Omental fat pad (tissue), 3 donors: ENCODE measurements at regions not wholly inside any gene's neighbourhood (a gene's known extent, or its start where the extent isn't known, plus 50 kb on each side); places are given as distances from the start of the nearest gene placed in this dataset.

Source experiments
- ATAC-seq: fragments of 150-250 bp; one replicate; pipeline ENCODE4 v1.9.1; 2016; ENCODE audit warnings: mild to moderate bottlenecking, moderate library complexity; ENCODE audit not compliant: low FRiP score
- DNase-seq: peaks from one replicate; pipeline ENCODE4 v3.0.0-alpha.2; 2019; ENCODE audit warnings: low spot score
- TF ChIP-seq, protein P1 (sequence below), 3 donors: fragments of 450-650 bp; IDR thresholded peaks; one replicate each; pipeline ENCODE4 v1.5.1; 2016 to 2017; ENCODE audit warnings: antibody characterized with exemption in 3 of 3, mild to moderate bottlenecking in 3 of 3, moderate library complexity in 2 of 3

DNA sequence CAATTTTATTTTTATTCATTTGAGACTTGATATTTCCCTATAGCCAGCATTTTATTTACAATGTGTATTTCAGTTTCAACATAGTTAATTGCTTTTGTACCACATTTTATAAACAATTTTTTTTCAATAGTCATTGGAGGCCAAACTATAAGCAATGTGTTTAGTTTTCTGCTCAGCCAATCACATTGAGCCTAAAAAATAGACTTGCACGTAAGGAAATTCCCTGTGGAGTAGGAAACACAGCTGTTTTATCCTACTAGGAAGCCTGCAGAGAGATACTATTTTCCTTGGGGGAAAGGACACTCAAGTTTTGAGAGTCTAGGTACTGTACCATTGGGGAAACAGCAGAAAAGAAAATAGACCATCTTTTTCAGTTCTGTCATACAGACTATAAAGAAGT lies 410.2 kb upstream of the GOT2 start:
- DNase-seq = no peak
- TF ChIP-seq, protein P1, sequence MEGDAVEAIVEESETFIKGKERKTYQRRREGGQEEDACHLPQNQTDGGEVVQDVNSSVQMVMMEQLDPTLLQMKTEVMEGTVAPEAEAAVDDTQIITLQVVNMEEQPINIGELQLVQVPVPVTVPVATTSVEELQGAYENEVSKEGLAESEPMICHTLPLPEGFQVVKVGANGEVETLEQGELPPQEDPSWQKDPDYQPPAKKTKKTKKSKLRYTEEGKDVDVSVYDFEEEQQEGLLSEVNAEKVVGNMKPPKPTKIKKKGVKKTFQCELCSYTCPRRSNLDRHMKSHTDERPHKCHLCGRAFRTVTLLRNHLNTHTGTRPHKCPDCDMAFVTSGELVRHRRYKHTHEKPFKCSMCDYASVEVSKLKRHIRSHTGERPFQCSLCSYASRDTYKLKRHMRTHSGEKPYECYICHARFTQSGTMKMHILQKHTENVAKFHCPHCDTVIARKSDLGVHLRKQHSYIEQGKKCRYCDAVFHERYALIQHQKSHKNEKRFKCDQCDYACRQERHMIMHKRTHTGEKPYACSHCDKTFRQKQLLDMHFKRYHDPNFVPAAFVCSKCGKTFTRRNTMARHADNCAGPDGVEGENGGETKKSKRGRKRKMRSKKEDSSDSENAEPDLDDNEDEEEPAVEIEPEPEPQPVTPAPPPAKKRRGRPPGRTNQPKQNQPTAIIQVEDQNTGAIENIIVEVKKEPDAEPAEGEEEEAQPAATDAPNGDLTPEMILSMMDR (IDR thresholded peaks at IDR 0.05) = no peak
- ATAC-seq = no peak

- DNase-seq (no peak), ATAC-seq (no peak)
- TF ChIP-seq, protein P1 (IDR thresholded peaks at IDR 0.05) = no peak
Observed at GRCh38 chr16:59126486-59126885, 392.4 kb upstream of the GOT2 start.

DNA sequence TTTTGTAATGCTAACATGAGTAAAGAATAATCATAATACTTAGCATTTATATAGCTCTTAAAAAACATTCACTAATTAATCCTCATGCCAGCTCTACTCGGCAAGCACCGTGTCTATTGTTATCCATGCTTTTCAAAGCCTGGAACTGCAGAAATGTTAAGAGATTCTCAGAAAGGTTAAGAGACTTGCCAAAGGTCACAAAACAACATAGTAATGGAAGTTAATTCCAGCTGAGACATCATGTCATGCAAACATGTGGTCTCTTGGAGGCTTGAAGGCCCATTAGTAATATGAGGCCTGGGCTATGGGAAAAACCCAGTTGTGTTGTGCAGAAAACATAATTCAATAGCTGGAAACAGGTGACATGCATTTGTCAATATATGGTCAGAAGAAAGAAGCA lies 389.9 kb upstream of the GOT2 start:
- TF ChIP-seq, protein P1 (IDR thresholded peaks at IDR 0.05) = no peak
- ATAC-seq (no peak), DNase-seq (no peak)

- DNase-seq (no peak), ATAC-seq (no peak)
- TF ChIP-seq, protein P1 (IDR thresholded peaks at IDR 0.05) = no peak
Observed at GRCh38 chr16:59123479-59123878, 389.4 kb upstream of the GOT2 start.

DNA sequence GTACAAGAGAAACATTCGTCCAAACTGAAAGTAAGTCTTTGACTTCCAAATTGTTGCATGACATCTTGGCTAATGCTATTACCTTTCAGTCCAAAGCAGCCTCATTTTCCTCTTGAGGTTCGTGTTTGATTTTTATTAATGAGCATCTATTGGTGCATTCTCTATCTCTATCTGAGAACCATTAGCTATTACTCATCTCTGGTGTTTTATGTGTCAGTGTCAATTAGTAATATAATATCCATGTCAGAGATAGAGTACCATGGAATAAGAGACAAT lies 388.1 kb upstream of the GOT2 start:
- ATAC-seq = no peak
- TF ChIP-seq, protein P1 (IDR thresholded peaks at IDR 0.05) = no peak
- no peak for DNase-seq

DNA sequence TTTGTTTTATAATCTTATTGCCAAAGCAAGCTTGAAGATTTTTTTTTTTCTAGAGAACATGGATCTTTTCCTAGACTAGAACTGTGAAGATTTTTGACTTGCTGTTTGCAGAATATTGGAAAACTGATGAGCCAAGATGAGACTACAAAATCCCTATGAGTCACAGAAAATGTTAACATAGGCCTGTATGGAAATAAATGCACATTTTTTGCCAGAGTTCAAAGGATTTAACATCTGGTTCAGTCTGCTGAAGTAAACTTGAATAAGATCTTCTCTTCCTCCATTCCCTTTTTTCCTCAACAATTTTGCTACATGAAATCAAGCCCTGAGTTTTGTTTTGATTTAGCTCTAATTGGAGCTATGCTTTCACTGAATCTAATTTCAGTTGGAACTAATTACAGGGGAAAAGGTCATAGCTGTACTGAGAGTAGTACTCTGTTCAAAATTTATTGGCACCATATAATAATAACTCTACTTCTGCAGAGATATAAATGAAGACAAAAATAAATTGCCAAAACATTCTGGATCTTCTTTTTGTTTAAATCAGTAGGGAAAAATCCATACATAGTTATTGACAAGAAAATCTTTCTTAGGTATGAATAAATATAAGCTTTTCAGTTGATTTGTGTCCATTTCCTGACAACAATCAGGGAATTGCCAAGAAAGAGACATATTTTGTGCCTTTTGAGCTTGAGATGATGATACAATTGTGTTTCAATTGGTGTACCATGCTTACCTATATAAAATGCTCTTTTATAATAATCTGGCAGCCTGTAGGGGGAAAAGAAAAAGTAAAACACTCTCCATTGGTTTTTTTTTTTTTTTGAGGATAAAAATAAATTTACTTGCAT lies 387.5 kb upstream of the GOT2 start:
- TF ChIP-seq, protein P1 (IDR thresholded peaks at IDR 0.05) = no peak
- ATAC-seq = no peak
- no peak for DNase-seq

GRCh38 chr16:59116744-59117143 lies 382.6 kb upstream of the GOT2 start:
- DNase-seq = no peak
- no peak for ATAC-seq

More at GRCh38 chr16:59116744-59117143, 382.6 kb upstream of the GOT2 start:
- TF ChIP-seq, protein P1 (IDR thresholded peaks at IDR 0.05) = no peak
